ENCODE measurements at regions not wholly inside any gene's neighbourhood (a gene's known extent, or its start where the extent isn't known, plus 50 kb on each side); places are given as distances from the start of the nearest gene placed in this dataset.

DNA sequence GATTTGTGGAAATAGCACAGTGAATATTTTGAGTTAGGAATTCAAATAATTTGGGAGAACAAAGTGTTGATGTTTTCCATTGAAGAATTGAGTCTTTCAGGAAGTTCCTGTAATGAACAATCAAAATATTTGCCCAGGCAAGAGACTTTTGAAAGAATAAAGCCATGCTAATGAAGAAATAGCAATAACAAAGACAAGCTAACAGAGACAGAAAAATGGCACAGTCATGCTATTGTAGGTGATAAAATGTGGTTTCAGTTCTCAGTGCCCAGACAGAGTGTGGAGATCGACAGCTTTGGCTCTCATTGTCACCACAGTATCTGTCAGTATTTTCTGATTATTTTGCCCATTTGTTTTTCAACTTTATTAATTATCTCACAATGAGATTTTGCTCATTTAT, 490.8 kb upstream of the PIK3C3 start:
- TF ChIP-seq, protein P1, sequence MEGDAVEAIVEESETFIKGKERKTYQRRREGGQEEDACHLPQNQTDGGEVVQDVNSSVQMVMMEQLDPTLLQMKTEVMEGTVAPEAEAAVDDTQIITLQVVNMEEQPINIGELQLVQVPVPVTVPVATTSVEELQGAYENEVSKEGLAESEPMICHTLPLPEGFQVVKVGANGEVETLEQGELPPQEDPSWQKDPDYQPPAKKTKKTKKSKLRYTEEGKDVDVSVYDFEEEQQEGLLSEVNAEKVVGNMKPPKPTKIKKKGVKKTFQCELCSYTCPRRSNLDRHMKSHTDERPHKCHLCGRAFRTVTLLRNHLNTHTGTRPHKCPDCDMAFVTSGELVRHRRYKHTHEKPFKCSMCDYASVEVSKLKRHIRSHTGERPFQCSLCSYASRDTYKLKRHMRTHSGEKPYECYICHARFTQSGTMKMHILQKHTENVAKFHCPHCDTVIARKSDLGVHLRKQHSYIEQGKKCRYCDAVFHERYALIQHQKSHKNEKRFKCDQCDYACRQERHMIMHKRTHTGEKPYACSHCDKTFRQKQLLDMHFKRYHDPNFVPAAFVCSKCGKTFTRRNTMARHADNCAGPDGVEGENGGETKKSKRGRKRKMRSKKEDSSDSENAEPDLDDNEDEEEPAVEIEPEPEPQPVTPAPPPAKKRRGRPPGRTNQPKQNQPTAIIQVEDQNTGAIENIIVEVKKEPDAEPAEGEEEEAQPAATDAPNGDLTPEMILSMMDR (IDR thresholded peaks at IDR 0.05): no peak
- no peak for TF ChIP-seq POLR2A (IDR thresholded peaks at IDR 0.05)
